Hepatocyte (in vitro differentiated cells): ENCODE measurements at regions not wholly inside any gene's neighbourhood (a gene's known extent, or its start where the extent isn't known, plus 50 kb on each side); places are given as distances from the start of the nearest gene placed in this dataset.

Source experiments
- CTCF ChIP-seq: fragments of 200-600 bp; sonication (generic); IDR thresholded peaks from 2 replicates; pipeline ENCODE4 v1.5.1; 2016; ENCODE audit warnings: antibody characterized with exemption, mild to moderate bottlenecking; ENCODE audit not compliant: poor library complexity
- EZH2 ChIP-seq: fragments of 200-600 bp; sonication (generic); IDR thresholded peaks from 2 replicates; pipeline ENCODE4 v1.6.1; 2016; ENCODE audit warnings: antibody characterized with exemption, mild to moderate bottlenecking, borderline replicate concordance

GRCh38 chr4:137370679-137371078 lies 161.6 kb downstream of the PCDH18 start:
- TF ChIP-seq EZH2 (no peak), CTCF (no peak)
